Right lobe of liver (tissue), 4 donors: ENCODE measurements at regions not wholly inside any gene's neighbourhood (a gene's known extent, or its start where the extent isn't known, plus 50 kb on each side); places are given as distances from the start of the nearest gene placed in this dataset.

Experiments
- CTCF ChIP-seq, 4 donors: fragments of 200-600 bp in 3 of 4; fragments of 450-650 bp in 1 of 4; IDR thresholded peaks; one replicate each; pipeline versions ENCODE4 v1.5.1 to v1.8.0; 2016 to 2022; ENCODE audit warnings: antibody characterized with exemption in 4 of 4, mild to moderate bottlenecking in 2 of 4
- POLR2A ChIP-seq: fragments of 450-650 bp; IDR thresholded peaks from one replicate; pipeline ENCODE4 v1.6.1; 2017; ENCODE audit warnings: antibody characterized with exemption, mild to moderate bottlenecking
- donor health status: DM: no; HTN: no; CAD: no.
- donor health status: DM: no; HTN: no; CAD: no.
- donor health status: DM: no; HTN: yes; CAD: no.

- no peak for TF ChIP-seq CTCF (IDR thresholded peaks at IDR 0.05)
- no peak for TF ChIP-seq POLR2A
Observed at GRCh38 chr3:99545941-99546580, 92.3 kb upstream of the COL8A1 start.
